HAP-1 (cell line): ENCODE measurements at regions not wholly inside any gene's neighbourhood (a gene's known extent, or its start where the extent isn't known, plus 50 kb on each side); places are given as distances from the start of the nearest gene placed in this dataset.
A peak's percentile ranks its signal among the peaks of the same experiment; 100 is the strongest.

ENCODE experiments used
- DNase-seq, 2 experiments: peaks; one replicate each; pipeline ENCODE4 v3.0.0-alpha.2; 2016 to 2020; ENCODE audit warnings: low spot score in 2 of 2
- H3K27me3 ChIP-seq: fragments of 250-450 bp; sonication (Bioruptor Pico); 2 replicates; pipeline ENCODE4 v1.5.1; 2020; ENCODE audit warnings: low read depth, mild to moderate bottlenecking, moderate library complexity
- H3K36me3 ChIP-seq: fragments of 250-450 bp; sonication (Bioruptor Pico); replicated peaks from 2 replicates; pipeline ENCODE4 v1.5.1; 2020; ENCODE audit warnings: mild to moderate bottlenecking
- H3K4me1 ChIP-seq: fragments of 250-450 bp; sonication (Bioruptor Pico); 2 replicates; pipeline ENCODE4 v1.5.1; 2020; ENCODE audit warnings: mild to moderate bottlenecking
- H3K4me3 ChIP-seq: fragments of 250-450 bp; sonication (Bioruptor Pico); 2 replicates; pipeline ENCODE4 v1.5.1; 2020; ENCODE audit warnings: mild to moderate bottlenecking, moderate library complexity
- H3K9me3 ChIP-seq: fragments of 250-450 bp; sonication (Bioruptor Pico); 2 replicates; pipeline ENCODE4 v1.5.1; 2020; ENCODE audit warnings: mild to moderate bottlenecking, moderate library complexity
- in situ Hi-C: fragments of 300-500 bp; cut with MboI; formaldehyde crosslinking; loops from 3 replicates; pipeline ENCODE4 v1.14.3; 2020; ENCODE audit warnings: low sequenced_read_pairs, inconsistent platforms, mixed read lengths

GRCh38 chr21:38918607-38919346 is 113.0 kb downstream of the ETS2 start:
- Histone ChIP-seq H3K4me1 (no peaks in the 10 kb centered on the region), H3K9me3 (0 out of 2 replicates have a peak, but pooled peaks cover 2% of the 10 kb centered on the region), H3K27me3 (no peaks in the 10 kb centered on the region), H3K4me3 (no peak overlapping the region), H3K36me3 (no peaks in the 10 kb centered on the region)
- in situ Hi-C loops, result no loop called here
- DNase-seq, result no peak

GRCh38 chr21:38917043-38917774 is 111.5 kb downstream of the ETS2 start:
- Histone ChIP-seq H3K36me3 (no peaks in the 10 kb centered on the region), H3K4me3 (no peak overlapping the region), H3K9me3 (no peaks in the 10 kb centered on the region), H3K4me1 (no peaks in the 10 kb centered on the region), H3K27me3 (no peaks in the 10 kb centered on the region)
- in situ Hi-C loops, result no loop called here
- no peak for DNase-seq

- H3K4me3 ChIP-seq, result no peak overlapping the region
- H3K36me3 ChIP-seq, result no peaks in the 10 kb centered on the region
- in situ Hi-C loops, result no loop called here
- no peaks in the 10 kb centered on the region for H3K27me3 ChIP-seq
- no peak for DNase-seq
- no peaks in the 10 kb centered on the region for H3K4me1 ChIP-seq
- no peaks in the 10 kb centered on the region for H3K9me3 ChIP-seq
These were observed 110.7 kb downstream of the ETS2 start for GRCh38 chr21:38916214-38916964.

GRCh38 chr21:38915546-38915945 is 109.8 kb downstream of the ETS2 start:
- Histone ChIP-seq H3K4me3 (no peak overlapping the region), H3K36me3 (no peaks in the 10 kb centered on the region), H3K9me3 (no peaks in the 10 kb centered on the region), H3K4me1 (no peaks in the 10 kb centered on the region), H3K27me3 (no peaks in the 10 kb centered on the region)
- DNase-seq, result no peak
- in situ Hi-C loops, result no loop called here

GRCh38 chr21:38914528-38915293 is 109.0 kb downstream of the ETS2 start:
- in situ Hi-C loops, result no loop called here
- H3K36me3 ChIP-seq, result no peaks in the 10 kb centered on the region
- no peaks in the 10 kb centered on the region for H3K9me3 ChIP-seq
- no peak for DNase-seq
- no peak overlapping the region for H3K4me3 ChIP-seq
- H3K27me3 ChIP-seq, result no peaks in the 10 kb centered on the region
- H3K4me1 ChIP-seq, result no peaks in the 10 kb centered on the region

- no peaks in the 10 kb centered on the region for H3K9me3 ChIP-seq
- H3K4me3 ChIP-seq, result no peak overlapping the region
- H3K4me1 ChIP-seq, result no peaks in the 10 kb centered on the region
- no peak for DNase-seq
- no peaks in the 10 kb centered on the region for H3K27me3 ChIP-seq
- in situ Hi-C loops, result no loop called here
- H3K36me3 ChIP-seq, result no peaks in the 10 kb centered on the region
These were observed 108.3 kb downstream of the ETS2 start for GRCh38 chr21:38913893-38914527.

- no peaks in the 10 kb centered on the region for H3K9me3 ChIP-seq
- DNase-seq, result peak in 1 of 2 experiments; percentile 18
- H3K4me3 ChIP-seq, result no peak overlapping the region
- in situ Hi-C loops, result no loop called here
- H3K4me1 ChIP-seq, result no peaks in the 10 kb centered on the region
- no peaks in the 10 kb centered on the region for H3K36me3 ChIP-seq
- H3K27me3 ChIP-seq, result no peaks in the 10 kb centered on the region
These were observed 107.6 kb downstream of the ETS2 start for GRCh38 chr21:38913120-38913892.

- in situ Hi-C loops, result no loop called here
- DNase-seq, result no peak
- H3K4me1 ChIP-seq, result no peaks in the 10 kb centered on the region
- H3K9me3 ChIP-seq, result no peaks in the 10 kb centered on the region
- H3K4me3 ChIP-seq, result no peak overlapping the region
- no peaks in the 10 kb centered on the region for H3K36me3 ChIP-seq
- no peaks in the 10 kb centered on the region for H3K27me3 ChIP-seq
These were observed 107.0 kb downstream of the ETS2 start for GRCh38 chr21:38912789-38913119.

- Histone ChIP-seq H3K4me1 (no peaks in the 10 kb centered on the region), H3K27me3 (no peaks in the 10 kb centered on the region), H3K36me3 (no peaks in the 10 kb centered on the region), H3K4me3 (no peak overlapping the region), H3K9me3 (no peaks in the 10 kb centered on the region)
- in situ Hi-C loops, result no loop called here
- no peak for DNase-seq
These were observed 106.4 kb downstream of the ETS2 start for GRCh38 chr21:38912102-38912629.

- in situ Hi-C loops, result no loop called here
These were observed 105.9 kb downstream of the ETS2 start for GRCh38 chr21:38911484-38912101.

GRCh38 chr21:38910390-38911067 is 104.8 kb downstream of the ETS2 start:
- Histone ChIP-seq H3K36me3 (no peaks in the 10 kb centered on the region), H3K4me1 (no peaks in the 10 kb centered on the region), H3K27me3 (no peaks in the 10 kb centered on the region), H3K4me3 (no peak overlapping the region), H3K9me3 (no peaks in the 10 kb centered on the region)
- in situ Hi-C loops, result no loop called here
- DNase-seq, result no peak

More at GRCh38 chr21:38911484-38912101, 105.9 kb downstream of the ETS2 start:
- H3K27me3 ChIP-seq, result no peaks in the 10 kb centered on the region
- no peaks in the 10 kb centered on the region for H3K36me3 ChIP-seq
- no peak for DNase-seq
- no peak overlapping the region for H3K4me3 ChIP-seq
- H3K4me1 ChIP-seq, result no peaks in the 10 kb centered on the region
- no peaks in the 10 kb centered on the region for H3K9me3 ChIP-seq

- DNase-seq, result no peak
- Histone ChIP-seq H3K27me3 (no peaks in the 10 kb centered on the region), H3K4me3 (no peak overlapping the region), H3K36me3 (no peaks in the 10 kb centered on the region), H3K4me1 (no peaks in the 10 kb centered on the region), H3K9me3 (no peaks in the 10 kb centered on the region)
- in situ Hi-C loops, result no loop called here
These were observed 104.2 kb downstream of the ETS2 start for GRCh38 chr21:38909929-38910328.
